PC-3 (cell line): ENCODE measurements at regions not wholly inside any gene's neighbourhood (a gene's known extent, or its start where the extent isn't known, plus 50 kb on each side); places are given as distances from the start of the nearest gene placed in this dataset.

Experiments
- EZH2 ChIP-seq: fragments of 300-600 bp; sonication (generic); IDR thresholded peaks from one replicate; pipeline ENCODE4 v1.6.1; 2017; ENCODE audit warnings: antibody characterized with exemption, mild to moderate bottlenecking, low read length; ENCODE audit not compliant: unreplicated experiment
- EZH2phosphoT487 ChIP-seq: fragments of 300-600 bp; sonication (generic); IDR thresholded peaks from 2 replicates; pipeline ENCODE4 v1.6.1; 2018; ENCODE audit warnings: mild to moderate bottlenecking, antibody characterized with exemption, low read length, borderline replicate concordance
- TF ChIP-seq, protein P1 (sequence below): fragments of 300-600 bp; sonication (generic); conservative IDR thresholded peaks from 2 replicates; pipeline ENCODE4 v1.5.1; 2017; ENCODE audit warnings: antibody characterized with exemption, low read depth, mild to moderate bottlenecking, low read length

DNA sequence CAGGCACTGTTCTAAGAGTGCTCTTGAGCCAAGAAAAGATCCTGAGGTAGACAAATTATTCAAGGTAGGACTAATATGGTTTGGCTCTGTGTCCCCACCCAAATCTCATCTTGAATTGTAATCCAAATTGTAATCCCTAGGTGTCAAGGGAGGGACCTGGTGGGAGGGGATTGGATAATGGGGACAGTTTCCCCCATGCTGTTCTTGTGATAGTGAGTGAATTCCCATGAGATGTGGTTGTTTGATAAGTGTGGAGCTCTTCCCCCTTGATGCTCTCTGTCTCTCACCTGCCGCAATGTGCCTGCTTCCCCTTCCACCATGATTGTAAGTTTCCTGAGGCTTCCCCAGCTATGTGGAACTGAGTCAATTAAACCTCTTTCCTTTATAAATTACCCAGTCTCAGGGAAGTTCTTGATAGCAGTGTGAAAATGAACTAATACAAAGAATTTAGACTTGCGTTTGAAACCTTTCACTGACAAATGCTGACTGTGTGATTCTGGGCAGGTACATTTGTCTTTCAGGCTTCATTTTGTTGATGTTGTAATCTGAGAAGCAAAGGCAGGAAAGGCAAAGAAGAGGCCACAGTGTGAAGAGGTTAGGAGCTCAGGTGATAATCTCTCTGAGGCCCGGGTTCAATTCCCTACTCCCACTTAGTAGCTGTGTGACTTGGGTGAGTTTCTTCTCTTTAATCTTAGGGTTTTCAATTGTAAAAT, 115.8 kb upstream of the PAX6 start:
- TF ChIP-seq EZH2 (no peak), EZH2phosphoT487 (no peak)
- TF ChIP-seq, protein P1, sequence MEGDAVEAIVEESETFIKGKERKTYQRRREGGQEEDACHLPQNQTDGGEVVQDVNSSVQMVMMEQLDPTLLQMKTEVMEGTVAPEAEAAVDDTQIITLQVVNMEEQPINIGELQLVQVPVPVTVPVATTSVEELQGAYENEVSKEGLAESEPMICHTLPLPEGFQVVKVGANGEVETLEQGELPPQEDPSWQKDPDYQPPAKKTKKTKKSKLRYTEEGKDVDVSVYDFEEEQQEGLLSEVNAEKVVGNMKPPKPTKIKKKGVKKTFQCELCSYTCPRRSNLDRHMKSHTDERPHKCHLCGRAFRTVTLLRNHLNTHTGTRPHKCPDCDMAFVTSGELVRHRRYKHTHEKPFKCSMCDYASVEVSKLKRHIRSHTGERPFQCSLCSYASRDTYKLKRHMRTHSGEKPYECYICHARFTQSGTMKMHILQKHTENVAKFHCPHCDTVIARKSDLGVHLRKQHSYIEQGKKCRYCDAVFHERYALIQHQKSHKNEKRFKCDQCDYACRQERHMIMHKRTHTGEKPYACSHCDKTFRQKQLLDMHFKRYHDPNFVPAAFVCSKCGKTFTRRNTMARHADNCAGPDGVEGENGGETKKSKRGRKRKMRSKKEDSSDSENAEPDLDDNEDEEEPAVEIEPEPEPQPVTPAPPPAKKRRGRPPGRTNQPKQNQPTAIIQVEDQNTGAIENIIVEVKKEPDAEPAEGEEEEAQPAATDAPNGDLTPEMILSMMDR, result no peak
